C4-2B (cell line): ENCODE measurements at regions not wholly inside any gene's neighbourhood (a gene's known extent, or its start where the extent isn't known, plus 50 kb on each side); places are given as distances from the start of the nearest gene placed in this dataset.
A peak's percentile ranks its signal among the peaks of the same experiment; 100 is the strongest.

Experiments
- ZFX ChIP-seq: fragments of 450-650 bp; IDR thresholded peaks from 2 replicates; pipeline ENCODE4 v1.6.1; 2017
- TF ChIP-seq, protein P1 (sequence below): fragments of 450-650 bp; conservative IDR thresholded peaks from 2 replicates; pipeline ENCODE4 v1.5.1; 2017; ENCODE audit warnings: mild to moderate bottlenecking

DNA sequence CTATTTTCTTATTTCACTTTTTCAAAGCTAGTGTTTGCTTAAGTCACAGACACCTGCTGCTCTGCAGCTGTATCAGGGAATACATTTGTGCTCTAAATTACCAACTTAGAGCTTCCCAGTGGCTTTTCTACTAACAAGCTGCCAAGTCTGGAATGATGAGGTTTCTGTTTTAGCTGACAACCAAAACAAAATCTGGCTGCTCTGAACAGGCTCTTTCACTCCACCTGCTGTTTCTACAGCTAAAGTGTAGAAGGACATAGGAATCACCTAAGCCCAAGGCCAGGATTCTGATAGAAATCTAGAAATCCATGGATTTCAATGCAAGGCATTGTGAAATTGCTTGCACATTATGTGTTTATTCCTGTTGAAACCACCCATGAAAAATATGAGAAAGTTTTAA is 201.2 kb downstream of the SUCLG1 start:
- TF ChIP-seq, protein P1, sequence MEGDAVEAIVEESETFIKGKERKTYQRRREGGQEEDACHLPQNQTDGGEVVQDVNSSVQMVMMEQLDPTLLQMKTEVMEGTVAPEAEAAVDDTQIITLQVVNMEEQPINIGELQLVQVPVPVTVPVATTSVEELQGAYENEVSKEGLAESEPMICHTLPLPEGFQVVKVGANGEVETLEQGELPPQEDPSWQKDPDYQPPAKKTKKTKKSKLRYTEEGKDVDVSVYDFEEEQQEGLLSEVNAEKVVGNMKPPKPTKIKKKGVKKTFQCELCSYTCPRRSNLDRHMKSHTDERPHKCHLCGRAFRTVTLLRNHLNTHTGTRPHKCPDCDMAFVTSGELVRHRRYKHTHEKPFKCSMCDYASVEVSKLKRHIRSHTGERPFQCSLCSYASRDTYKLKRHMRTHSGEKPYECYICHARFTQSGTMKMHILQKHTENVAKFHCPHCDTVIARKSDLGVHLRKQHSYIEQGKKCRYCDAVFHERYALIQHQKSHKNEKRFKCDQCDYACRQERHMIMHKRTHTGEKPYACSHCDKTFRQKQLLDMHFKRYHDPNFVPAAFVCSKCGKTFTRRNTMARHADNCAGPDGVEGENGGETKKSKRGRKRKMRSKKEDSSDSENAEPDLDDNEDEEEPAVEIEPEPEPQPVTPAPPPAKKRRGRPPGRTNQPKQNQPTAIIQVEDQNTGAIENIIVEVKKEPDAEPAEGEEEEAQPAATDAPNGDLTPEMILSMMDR: peak; percentile 35
- TF ChIP-seq ZFX: no peak
